Activated B cell treated with CpG ODN at 0.5 μM for 24 hours (primary cell): ENCODE measurements at regions not wholly inside any gene's neighbourhood (a gene's known extent, or its start where the extent isn't known, plus 50 kb on each side); places are given as distances from the start of the nearest gene placed in this dataset.
"Not testable (repeated sequence)": the region's sequence is repeated elsewhere in the genome, so short reads cannot be mapped to it uniquely, and the experiment has no call there.

Source experiments
- ATAC-seq: fragments of 200-7000 bp; cut with Tn5 transposase; one replicate; pipeline ENCODE4 v1.10.0; 2021; ENCODE audit warnings: low read depth, mild to moderate bottlenecking, moderate library complexity
- CTCF ChIA-PET: fragments of 350-600 bp; sonication (Branson Sonifier 250); formaldehyde crosslinking; loops from one replicate; lab custom pipeline; 2021; ENCODE audit warnings: antibody characterized with exemption; lab: Charles Lee
- POLR2A ChIA-PET: fragments of 350-600 bp; sonication (Branson Sonifier 250); formaldehyde crosslinking; loops from one replicate; lab custom pipeline; 2021; ENCODE audit warnings: antibody characterized with exemption; lab: Charles Lee
- DNase-seq: peaks from one replicate; pipeline ENCODE4 v3.0.0; 2022
- H3K27ac Mint-ChIP-seq: one replicate; pipeline ENCODE4 v1.8.0; 2020; ENCODE audit warnings: mixed read lengths
- H3K27me3 Mint-ChIP-seq: one replicate; pipeline ENCODE4 v1.8.0; 2021; ENCODE audit warnings: mixed read lengths
- H3K36me3 Mint-ChIP-seq: one replicate; pipeline ENCODE4 v1.8.0; 2021; ENCODE audit warnings: low read depth, mixed read lengths
- H3K4me1 Mint-ChIP-seq: one replicate; pipeline ENCODE4 v1.8.0; 2021; ENCODE audit warnings: mixed read lengths
- H3K4me3 Mint-ChIP-seq: one replicate; pipeline ENCODE4 v1.8.0; 2020; ENCODE audit warnings: mild to moderate bottlenecking, mixed read lengths
- H3K9me3 Mint-ChIP-seq: one replicate; pipeline ENCODE4 v1.8.0; 2020; ENCODE audit warnings: mixed read lengths
- intact Hi-C: fragments of 100-400 bp; cut with micrococcal nuclease; formaldehyde crosslinking; loops from one replicate; pipeline ENCODE4 v1.15.1; 2024

- ATAC-seq = peak; percentile 84
- H3K4me3 Mint-ChIP-seq = peak overlapping the region; percentile 73
- H3K4me1 Mint-ChIP-seq, intact Hi-C loops, H3K27me3 Mint-ChIP-seq, H3K9me3 Mint-ChIP-seq, POLR2A ChIA-PET, H3K36me3 Mint-ChIP-seq, CTCF ChIA-PET: not testable (repeated sequence)
- peak overlapping the region; percentile 35 for H3K27ac Mint-ChIP-seq
- peak; percentile 98 for DNase-seq
Measured at GRCh38 chr21:5128261-5128660, 5393.1 kb upstream of the TPTE start.

DNA sequence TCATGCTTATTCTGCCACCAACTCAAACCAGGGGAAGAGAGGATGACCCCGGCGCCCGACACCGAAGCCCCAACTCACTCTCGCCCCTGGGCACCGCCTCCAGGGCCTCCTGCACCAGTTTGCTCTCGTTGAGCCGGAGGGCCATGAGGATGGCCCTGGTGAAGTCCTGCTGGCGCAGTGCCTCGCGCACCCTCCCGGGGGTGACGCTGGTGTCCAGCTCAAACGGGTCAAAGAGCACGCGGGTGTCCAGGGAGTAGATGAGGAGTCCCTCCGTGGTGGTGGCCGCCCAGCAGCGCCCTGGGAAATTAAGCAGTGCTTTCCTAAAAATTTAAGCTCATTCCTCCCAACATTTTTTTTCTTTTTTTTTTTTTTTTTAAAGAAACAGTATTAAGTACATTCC, 5387.6 kb upstream of the TPTE start:
- H3K9me3 Mint-ChIP-seq, CTCF ChIA-PET, H3K4me1 Mint-ChIP-seq, DNase-seq, H3K36me3 Mint-ChIP-seq, H3K27ac Mint-ChIP-seq, ATAC-seq, POLR2A ChIA-PET, intact Hi-C loops, H3K4me3 Mint-ChIP-seq, H3K27me3 Mint-ChIP-seq: not testable (repeated sequence)

DNA sequence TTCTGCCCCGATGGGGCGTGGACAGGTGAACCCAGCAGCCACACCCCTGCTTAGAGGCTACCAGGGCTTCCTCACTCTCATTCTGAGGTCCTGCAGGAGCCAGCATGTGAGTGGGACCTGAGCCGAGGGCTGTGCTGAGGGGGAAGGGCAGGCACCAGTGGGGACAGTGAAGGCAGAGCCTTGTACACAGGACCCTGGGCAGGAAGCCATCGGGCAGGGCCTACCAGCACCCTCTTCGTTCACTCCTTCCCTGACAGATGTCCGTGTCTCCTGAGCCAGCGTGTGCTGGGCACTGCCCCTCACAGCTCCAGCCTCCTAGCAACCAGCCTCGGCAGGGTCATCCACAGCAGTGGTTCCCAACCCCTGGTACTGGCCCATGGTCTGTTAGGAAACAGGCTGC, 5385.0 kb upstream of the TPTE start:
- H3K27me3 Mint-ChIP-seq, intact Hi-C loops, ATAC-seq, H3K36me3 Mint-ChIP-seq, H3K27ac Mint-ChIP-seq, DNase-seq, POLR2A ChIA-PET, H3K4me1 Mint-ChIP-seq, CTCF ChIA-PET, H3K9me3 Mint-ChIP-seq, H3K4me3 Mint-ChIP-seq: not testable (repeated sequence)

GRCh38 chr21:5137006-5137405, 5384.4 kb upstream of the TPTE start:
- H3K27me3 Mint-ChIP-seq, H3K4me3 Mint-ChIP-seq, intact Hi-C loops, DNase-seq, H3K36me3 Mint-ChIP-seq, CTCF ChIA-PET, POLR2A ChIA-PET, H3K27ac Mint-ChIP-seq, H3K9me3 Mint-ChIP-seq, H3K4me1 Mint-ChIP-seq, ATAC-seq: not testable (repeated sequence)

DNA sequence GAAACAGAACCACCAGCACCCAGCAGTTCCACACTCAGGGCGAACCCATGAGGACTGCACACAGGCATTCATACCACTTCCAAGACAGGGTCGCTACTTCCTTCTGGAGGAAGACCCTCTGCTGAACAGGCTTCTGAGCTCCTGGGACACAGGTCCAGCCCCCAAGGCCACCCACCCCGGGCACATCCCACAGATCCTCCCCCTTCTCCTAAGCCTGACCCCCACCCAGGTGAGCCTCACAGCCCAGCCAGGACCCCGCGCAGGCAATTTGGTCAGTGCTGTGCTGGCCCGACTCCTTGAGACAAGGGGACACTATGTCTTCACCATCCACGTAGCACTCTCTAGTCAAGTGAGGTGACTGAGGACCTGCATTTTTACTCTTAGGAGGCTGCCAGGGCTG, 5382.7 kb upstream of the TPTE start:
- CTCF ChIA-PET, ATAC-seq, H3K27ac Mint-ChIP-seq, POLR2A ChIA-PET, H3K27me3 Mint-ChIP-seq, DNase-seq, H3K4me1 Mint-ChIP-seq, H3K9me3 Mint-ChIP-seq, H3K36me3 Mint-ChIP-seq, H3K4me3 Mint-ChIP-seq, intact Hi-C loops: not testable (repeated sequence)

- CTCF ChIA-PET, H3K27ac Mint-ChIP-seq, ATAC-seq, H3K9me3 Mint-ChIP-seq, DNase-seq, H3K4me3 Mint-ChIP-seq, H3K27me3 Mint-ChIP-seq, POLR2A ChIA-PET, H3K4me1 Mint-ChIP-seq, intact Hi-C loops, H3K36me3 Mint-ChIP-seq: not testable (repeated sequence)
Measured at GRCh38 chr21:5139528-5139927, 5381.9 kb upstream of the TPTE start.

DNA sequence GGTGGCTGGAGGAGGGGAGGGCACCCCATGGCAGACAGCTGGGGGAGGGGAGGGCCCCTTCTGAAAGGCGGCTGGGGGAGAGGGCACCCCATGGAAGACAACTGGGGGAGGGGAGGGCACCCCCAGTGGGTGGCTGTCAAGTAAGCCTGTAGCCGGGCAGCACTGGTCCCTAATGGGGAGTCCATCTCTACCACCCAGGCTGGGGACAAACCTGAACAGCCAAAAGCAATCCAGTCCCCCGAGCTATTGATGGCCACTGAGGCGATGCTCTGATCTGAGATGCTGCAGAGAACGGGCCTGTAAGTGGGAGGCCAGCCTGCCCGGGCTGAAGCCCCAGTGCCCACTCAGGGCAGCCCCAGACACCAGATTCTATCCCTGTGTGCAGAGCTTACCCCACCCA, 5378.4 kb upstream of the TPTE start:
- ATAC-seq, POLR2A ChIA-PET, H3K36me3 Mint-ChIP-seq, H3K4me3 Mint-ChIP-seq, H3K9me3 Mint-ChIP-seq, H3K27ac Mint-ChIP-seq, H3K27me3 Mint-ChIP-seq, DNase-seq, H3K4me1 Mint-ChIP-seq, CTCF ChIA-PET, intact Hi-C loops: not testable (repeated sequence)

DNA sequence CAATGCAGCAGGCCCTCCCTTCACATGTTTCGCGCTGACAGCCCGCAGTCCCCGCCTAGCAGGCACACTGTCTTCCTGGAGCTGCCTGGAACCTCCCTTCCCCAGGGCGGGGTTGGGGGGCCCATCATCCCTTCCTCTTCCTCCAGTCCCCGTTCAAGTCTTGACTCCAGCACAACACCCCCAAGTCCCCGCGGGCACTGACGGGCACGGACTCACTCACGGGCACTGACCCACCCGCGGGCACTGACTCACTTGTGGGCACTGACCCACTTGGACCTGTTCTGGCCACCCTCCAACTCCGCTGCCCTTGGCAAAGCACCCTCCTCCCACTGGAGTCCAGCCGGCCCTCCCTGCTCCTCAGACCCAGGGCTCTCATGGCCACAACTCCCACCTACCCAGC, 5376.7 kb upstream of the TPTE start:
- POLR2A ChIA-PET, CTCF ChIA-PET, ATAC-seq, DNase-seq, H3K36me3 Mint-ChIP-seq, intact Hi-C loops, H3K27ac Mint-ChIP-seq, H3K9me3 Mint-ChIP-seq, H3K4me1 Mint-ChIP-seq, H3K4me3 Mint-ChIP-seq, H3K27me3 Mint-ChIP-seq: not testable (repeated sequence)

- H3K4me1 Mint-ChIP-seq, H3K36me3 Mint-ChIP-seq, H3K9me3 Mint-ChIP-seq, H3K27me3 Mint-ChIP-seq, POLR2A ChIA-PET, intact Hi-C loops, H3K4me3 Mint-ChIP-seq, DNase-seq, CTCF ChIA-PET, H3K27ac Mint-ChIP-seq: not testable (repeated sequence)
- peak; percentile 74 for ATAC-seq
Measured at GRCh38 chr21:5147685-5148084, 5373.7 kb upstream of the TPTE start.

DNA sequence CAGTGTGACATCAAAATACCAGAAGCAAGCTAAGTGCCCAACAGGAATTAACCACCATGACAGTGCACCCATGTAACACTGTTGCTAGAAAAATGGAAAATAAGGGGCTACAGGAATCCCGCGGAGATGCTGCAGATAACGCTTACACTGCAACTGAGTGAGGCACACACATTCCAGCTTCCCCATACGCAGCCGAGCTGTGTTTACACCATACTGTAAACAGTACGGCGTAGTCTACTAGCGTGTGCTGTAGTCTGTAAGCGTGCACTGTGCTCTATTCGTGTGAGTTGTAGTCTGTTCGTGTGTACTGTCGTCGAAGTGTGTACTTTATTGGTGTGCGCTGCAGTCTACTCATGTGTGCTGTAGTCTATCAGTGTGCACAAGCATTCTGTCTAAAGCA, 5372.2 kb upstream of the TPTE start:
- H3K9me3 Mint-ChIP-seq, H3K27ac Mint-ChIP-seq, intact Hi-C loops, H3K27me3 Mint-ChIP-seq, CTCF ChIA-PET, POLR2A ChIA-PET, H3K4me3 Mint-ChIP-seq, H3K4me1 Mint-ChIP-seq, H3K36me3 Mint-ChIP-seq, ATAC-seq, DNase-seq: not testable (repeated sequence)

- CTCF ChIA-PET, H3K9me3 Mint-ChIP-seq, H3K4me1 Mint-ChIP-seq, H3K36me3 Mint-ChIP-seq, H3K27ac Mint-ChIP-seq, POLR2A ChIA-PET, intact Hi-C loops, DNase-seq, H3K4me3 Mint-ChIP-seq, H3K27me3 Mint-ChIP-seq: not testable (repeated sequence)
- ATAC-seq = peak; percentile 7
Measured at GRCh38 chr21:5153842-5154640, 5367.3 kb upstream of the TPTE start.

DNA sequence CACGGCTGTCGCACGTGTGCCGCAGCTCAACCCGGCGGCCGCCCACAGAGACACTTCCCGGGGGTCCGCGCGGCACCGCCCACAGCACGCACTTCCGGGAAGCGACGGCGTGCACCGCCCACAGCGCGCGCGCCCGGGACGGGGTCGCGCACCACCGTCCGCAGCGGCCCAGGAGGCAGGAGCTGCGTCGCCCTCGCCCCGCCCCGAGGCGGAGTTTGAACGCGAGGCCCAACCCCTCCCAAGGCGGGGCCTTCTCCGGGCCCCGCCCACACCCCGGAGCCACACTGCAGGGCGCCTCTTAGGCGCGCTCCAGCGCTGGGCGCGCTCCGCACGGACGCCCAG, 5366.8 kb upstream of the TPTE start:
- ATAC-seq (peak; percentile 100), DNase-seq (peak; percentile 96)
- H3K27me3 Mint-ChIP-seq, CTCF ChIA-PET, POLR2A ChIA-PET, H3K9me3 Mint-ChIP-seq, H3K4me3 Mint-ChIP-seq, H3K36me3 Mint-ChIP-seq, H3K27ac Mint-ChIP-seq, intact Hi-C loops, H3K4me1 Mint-ChIP-seq: not testable (repeated sequence)
